GM23338 (cell line): ENCODE measurements at regions not wholly inside any gene's neighbourhood (a gene's known extent, or its start where the extent isn't known, plus 50 kb on each side); places are given as distances from the start of the nearest gene placed in this dataset.

Experiments used
- ATAC-seq: fragments of 200-7000 bp; cut with Tn5 transposase; 3 replicates; pipeline ENCODE4 v1.9.1; 2020
- DNase-seq: peaks from one replicate; pipeline ENCODE4 v3.0.0-alpha.2; 2015; ENCODE audit warnings: low spot score
- H2AFZ ChIP-seq: fragments of 200-600 bp; sonication (generic); 2 replicates; pipeline ENCODE4 v1.8.0; 2016; ENCODE audit warnings: antibody characterized with exemption, mild to moderate bottlenecking, moderate library complexity
- H3F3A ChIP-seq: fragments of 200-600 bp; sonication (generic); replicated peaks from 2 replicates; pipeline ENCODE4 v1.8.0; 2017; ENCODE audit warnings: antibody characterized with exemption, mixed run types, low read depth
- H3K27ac ChIP-seq: fragments of 200-600 bp; sonication (generic); 2 replicates; pipeline ENCODE4 v1.6.1; 2016; ENCODE audit warnings: low read depth
- H3K27me3 ChIP-seq: fragments of 200-600 bp; sonication (generic); 2 replicates; pipeline ENCODE4 v1.8.0; 2016; ENCODE audit warnings: mild to moderate bottlenecking, mixed run types, moderate library complexity; ENCODE audit not compliant: insufficient read depth
- H3K36me3 ChIP-seq: fragments of 200-600 bp; sonication (generic); 2 replicates; pipeline ENCODE4 v1.8.0; 2016; ENCODE audit warnings: mild to moderate bottlenecking; ENCODE audit not compliant: insufficient read depth
- H3K4me1 ChIP-seq: fragments of 200-600 bp; sonication (generic); 2 replicates; pipeline ENCODE4 v1.8.0; 2016; ENCODE audit warnings: mild to moderate bottlenecking, moderate library complexity; ENCODE audit not compliant: insufficient read depth
- H3K4me2 ChIP-seq: fragments of 200-600 bp; sonication (generic); 2 replicates; pipeline ENCODE4 v1.7.1; 2017; ENCODE audit warnings: mixed run types
- H3K4me3 ChIP-seq: fragments of 200-600 bp; sonication (generic); 2 replicates; pipeline ENCODE4 v1.6.1; 2016; ENCODE audit warnings: mixed run types
- H3K79me2 ChIP-seq: fragments of 200-600 bp; sonication (generic); replicated peaks from 2 replicates; pipeline ENCODE4 v1.8.0; 2017; ENCODE audit warnings: mild to moderate bottlenecking; ENCODE audit not compliant: insufficient read depth
- H3K9me2 ChIP-seq: fragments of 200-600 bp; sonication (generic); 2 replicates; pipeline ENCODE4 v1.8.0; 2017; ENCODE audit not compliant: insufficient read depth
- H4K20me1 ChIP-seq: fragments of 200-600 bp; sonication (generic); replicated peaks from 2 replicates; pipeline ENCODE4 v1.8.0; 2017; ENCODE audit warnings: mild to moderate bottlenecking; ENCODE audit not compliant: insufficient read depth
- H3K27ac Mint-ChIP-seq: 2 replicates; pipeline ENCODE4 v1.8.0; 2020; ENCODE audit warnings: inconsistent platforms, mild to moderate bottlenecking, moderate library complexity, mixed read lengths
- H3K27me3 Mint-ChIP-seq: 3 replicates; pipeline ENCODE4 v1.8.0; 2022; ENCODE audit warnings: low read depth, mild to moderate bottlenecking, moderate library complexity, mixed read lengths, inconsistent platforms; ENCODE audit not compliant: insufficient read depth, poor library complexity
- H3K36me3 Mint-ChIP-seq: 3 replicates; pipeline ENCODE4 v1.8.0; 2021; ENCODE audit warnings: low read depth, mild to moderate bottlenecking, inconsistent platforms, moderate library complexity, mixed read lengths
- H3K4me1 Mint-ChIP-seq: 3 replicates; pipeline ENCODE4 v1.8.0; 2020; ENCODE audit warnings: mild to moderate bottlenecking, inconsistent platforms, mixed read lengths
- H3K4me3 Mint-ChIP-seq: 3 replicates; pipeline ENCODE4 v1.8.0; 2021; ENCODE audit warnings: moderate library complexity, mild to moderate bottlenecking, inconsistent platforms, mixed read lengths
- H3K9me3 Mint-ChIP-seq: 3 replicates; pipeline ENCODE4 v1.8.0; 2020; ENCODE audit warnings: moderate library complexity, mild to moderate bottlenecking, inconsistent platforms, mixed read lengths
- CREB1 ChIP-seq: fragments of 250-450 bp; sonication (Bioruptor Pico); IDR thresholded peaks from 2 replicates; pipeline ENCODE4 v1.5.0; 2020; ENCODE audit warnings: low read depth, mild to moderate bottlenecking, moderate library complexity
- EZH2 ChIP-seq: fragments of 200-600 bp; sonication (generic); IDR thresholded peaks from one replicate; pipeline ENCODE4 v1.8.0; 2017; ENCODE audit warnings: antibody characterized with exemption, mild to moderate bottlenecking, low read depth; ENCODE audit not compliant: unreplicated experiment
- EZH2phosphoT487 ChIP-seq: fragments of 200-600 bp; sonication (generic); IDR thresholded peaks from one replicate; pipeline ENCODE4 v1.8.1; 2018; ENCODE audit warnings: antibody characterized with exemption; ENCODE audit not compliant: unreplicated experiment
- JUNB ChIP-seq: IDR thresholded peaks from one replicate; pipeline ENCODE4 v1.6.1; 2016; ENCODE audit warnings: antibody characterized with exemption; ENCODE audit not compliant: unreplicated experiment
- NANOG ChIP-seq: IDR thresholded peaks from 2 replicates; pipeline ENCODE4 v1.6.1; 2016; ENCODE audit warnings: antibody characterized with exemption, borderline replicate concordance
- POLR2AphosphoS5 ChIP-seq: IDR thresholded peaks from 2 replicates; pipeline ENCODE4 v1.6.1; 2016; ENCODE audit warnings: antibody characterized with exemption, low read depth
- ZNF114 ChIP-seq: fragments of 250-450 bp; sonication (Bioruptor Pico); IDR thresholded peaks from 2 replicates; pipeline ENCODE4 v1.5.0; 2020; ENCODE audit warnings: mild to moderate bottlenecking, moderate library complexity
- ZNF331 ChIP-seq: fragments of 250-450 bp; sonication (Bioruptor Pico); IDR thresholded peaks from 2 replicates; pipeline ENCODE4 v1.5.0; 2020; ENCODE audit warnings: low read depth, mild to moderate bottlenecking, moderate library complexity
- TF ChIP-seq, protein P1 (sequence below): fragments of 250-450 bp; sonication (Bioruptor Pico); IDR thresholded peaks from 2 replicates; pipeline ENCODE4 v1.5.0; 2020; ENCODE audit warnings: mild to moderate bottlenecking, moderate library complexity
- TF ChIP-seq, protein P2 (sequence below), 2 experiments: fragments of 200-600 bp in 1 of 2; sonication (generic) in 1 of 2; conservative IDR thresholded peaks; 2 replicates each; pipeline versions ENCODE4 v1.5.1 to v1.6.1; 2016 to 2017; ENCODE audit warnings: antibody characterized with exemption in 2 of 2, low read depth in 2 of 2, mild to moderate bottlenecking in 2 of 2, moderate library complexity in 1 of 2

DNA sequence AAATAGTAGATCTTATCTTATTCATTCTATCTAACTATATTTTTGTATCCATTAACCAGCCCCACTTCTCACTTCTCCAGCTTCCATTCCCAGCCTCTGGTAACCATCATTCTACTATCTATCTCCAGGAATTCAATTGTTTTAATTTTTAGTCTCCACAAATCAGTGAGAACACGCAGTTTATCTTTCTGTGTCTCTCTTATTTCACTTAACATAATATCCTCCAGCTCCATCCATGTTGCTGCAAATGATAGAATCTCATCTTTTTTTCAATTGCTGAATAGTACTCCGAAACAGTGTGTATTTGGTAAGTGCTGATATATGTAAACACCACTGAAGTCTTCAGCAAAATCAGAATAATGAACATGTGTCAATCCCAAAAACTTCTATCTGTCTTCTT, 587.2 kb upstream of the ATP2B1 start (continued):
- TF ChIP-seq ZNF331 (CRISPR knock-in tag), result no peak

DNA sequence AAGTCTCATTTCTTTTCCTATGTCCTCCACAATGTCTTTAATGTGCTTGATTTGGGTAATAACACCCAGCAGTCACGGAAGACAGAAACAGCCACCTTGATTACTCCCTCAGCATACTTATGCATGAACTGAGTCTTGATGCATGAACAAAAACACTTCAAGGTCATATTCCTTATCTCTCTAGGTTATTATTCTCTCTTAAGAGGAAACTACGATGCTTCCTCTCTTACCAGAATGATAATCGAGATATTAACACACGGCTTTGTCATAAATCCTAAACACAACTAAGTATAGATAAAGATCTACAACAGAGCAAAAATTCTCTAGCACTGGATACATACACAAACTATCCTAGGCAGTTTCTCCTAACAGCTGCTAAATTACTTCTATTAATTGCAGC, 583.5 kb upstream of the ATP2B1 start:
- H2AFZ ChIP-seq, result no peak overlapping the region
- no peaks in the 10 kb centered on the region for H4K20me1 ChIP-seq
- H3K27ac Mint-ChIP-seq, result 0 out of 2 replicates have a peak overlapping the region, but pooled peaks have one; percentile 2
- no peak overlapping the region for H3K27ac ChIP-seq
- H3K4me1 ChIP-seq, result peaks cover 10% of the 10 kb centered on the region; the same call in 1 of the 2 replicates
- TF ChIP-seq POLR2AphosphoS5 (no peak), NANOG (no peak), EZH2phosphoT487 (no peak), ZNF114 (CRISPR knock-in tag) (no peak), JUNB (no peak), CREB1 (no peak), EZH2 (no peak)
- TF ChIP-seq, protein P1, sequence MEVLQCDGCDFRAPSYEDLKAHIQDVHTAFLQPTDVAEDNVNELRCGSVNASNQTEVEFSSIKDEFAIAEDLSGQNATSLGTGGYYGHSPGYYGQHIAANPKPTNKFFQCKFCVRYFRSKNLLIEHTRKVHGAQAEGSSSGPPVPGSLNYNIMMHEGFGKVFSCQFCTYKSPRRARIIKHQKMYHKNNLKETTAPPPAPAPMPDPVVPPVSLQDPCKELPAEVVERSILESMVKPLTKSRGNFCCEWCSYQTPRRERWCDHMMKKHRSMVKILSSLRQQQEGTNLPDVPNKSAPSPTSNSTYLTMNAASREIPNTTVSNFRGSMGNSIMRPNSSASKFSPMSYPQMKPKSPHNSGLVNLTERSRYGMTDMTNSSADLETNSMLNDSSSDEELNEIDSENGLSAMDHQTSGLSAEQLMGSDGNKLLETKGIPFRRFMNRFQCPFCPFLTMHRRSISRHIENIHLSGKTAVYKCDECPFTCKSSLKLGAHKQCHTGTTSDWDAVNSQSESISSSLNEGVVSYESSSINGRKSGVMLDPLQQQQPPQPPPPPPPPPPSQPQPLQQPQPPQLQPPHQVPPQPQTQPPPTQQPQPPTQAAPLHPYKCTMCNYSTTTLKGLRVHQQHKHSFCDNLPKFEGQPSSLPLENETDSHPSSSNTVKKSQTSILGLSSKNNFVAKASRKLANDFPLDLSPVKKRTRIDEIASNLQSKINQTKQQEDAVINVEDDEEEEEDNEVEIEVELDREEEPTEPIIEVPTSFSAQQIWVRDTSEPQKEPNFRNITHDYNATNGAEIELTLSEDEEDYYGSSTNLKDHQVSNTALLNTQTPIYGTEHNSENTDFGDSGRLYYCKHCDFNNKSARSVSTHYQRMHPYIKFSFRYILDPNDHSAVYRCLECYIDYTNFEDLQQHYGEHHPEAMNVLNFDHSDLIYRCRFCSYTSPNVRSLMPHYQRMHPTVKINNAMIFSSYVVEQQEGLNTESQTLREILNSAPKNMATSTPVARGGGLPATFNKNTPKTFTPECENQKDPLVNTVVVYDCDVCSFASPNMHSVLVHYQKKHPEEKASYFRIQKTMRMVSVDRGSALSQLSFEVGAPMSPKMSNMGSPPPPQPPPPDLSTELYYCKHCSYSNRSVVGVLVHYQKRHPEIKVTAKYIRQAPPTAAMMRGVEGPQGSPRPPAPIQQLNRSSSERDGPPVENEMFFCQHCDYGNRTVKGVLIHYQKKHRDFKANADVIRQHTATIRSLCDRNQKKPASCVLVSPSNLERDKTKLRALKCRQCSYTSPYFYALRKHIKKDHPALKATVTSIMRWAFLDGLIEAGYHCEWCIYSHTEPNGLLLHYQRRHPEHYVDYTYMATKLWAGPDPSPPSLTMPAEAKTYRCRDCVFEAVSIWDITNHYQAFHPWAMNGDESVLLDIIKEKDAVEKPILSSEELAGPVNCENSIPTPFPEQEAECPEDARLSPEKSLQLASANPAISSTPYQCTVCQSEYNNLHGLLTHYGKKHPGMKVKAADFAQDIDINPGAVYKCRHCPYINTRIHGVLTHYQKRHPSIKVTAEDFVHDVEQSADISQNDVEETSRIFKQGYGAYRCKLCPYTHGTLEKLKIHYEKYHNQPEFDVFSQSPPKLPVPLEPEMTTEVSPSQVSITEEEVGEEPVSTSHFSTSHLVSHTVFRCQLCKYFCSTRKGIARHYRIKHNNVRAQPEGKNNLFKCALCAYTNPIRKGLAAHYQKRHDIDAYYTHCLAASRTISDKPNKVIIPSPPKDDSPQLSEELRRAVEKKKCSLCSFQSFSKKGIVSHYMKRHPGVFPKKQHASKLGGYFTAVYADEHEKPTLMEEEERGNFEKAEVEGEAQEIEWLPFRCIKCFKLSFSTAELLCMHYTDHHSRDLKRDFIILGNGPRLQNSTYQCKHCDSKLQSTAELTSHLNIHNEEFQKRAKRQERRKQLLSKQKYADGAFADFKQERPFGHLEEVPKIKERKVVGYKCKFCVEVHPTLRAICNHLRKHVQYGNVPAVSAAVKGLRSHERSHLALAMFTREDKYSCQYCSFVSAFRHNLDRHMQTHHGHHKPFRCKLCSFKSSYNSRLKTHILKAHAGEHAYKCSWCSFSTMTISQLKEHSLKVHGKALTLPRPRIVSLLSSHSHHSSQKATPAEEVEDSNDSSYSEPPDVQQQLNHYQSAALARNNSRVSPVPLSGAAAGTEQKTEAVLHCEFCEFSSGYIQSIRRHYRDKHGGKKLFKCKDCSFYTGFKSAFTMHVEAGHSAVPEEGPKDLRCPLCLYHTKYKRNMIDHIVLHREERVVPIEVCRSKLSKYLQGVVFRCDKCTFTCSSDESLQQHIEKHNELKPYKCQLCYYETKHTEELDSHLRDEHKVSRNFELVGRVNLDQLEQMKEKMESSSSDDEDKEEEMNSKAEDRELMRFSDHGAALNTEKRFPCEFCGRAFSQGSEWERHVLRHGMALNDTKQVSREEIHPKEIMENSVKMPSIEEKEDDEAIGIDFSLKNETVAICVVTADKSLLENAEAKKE (CRISPR knock-in tag), result no peak
- TF ChIP-seq, protein P2, sequence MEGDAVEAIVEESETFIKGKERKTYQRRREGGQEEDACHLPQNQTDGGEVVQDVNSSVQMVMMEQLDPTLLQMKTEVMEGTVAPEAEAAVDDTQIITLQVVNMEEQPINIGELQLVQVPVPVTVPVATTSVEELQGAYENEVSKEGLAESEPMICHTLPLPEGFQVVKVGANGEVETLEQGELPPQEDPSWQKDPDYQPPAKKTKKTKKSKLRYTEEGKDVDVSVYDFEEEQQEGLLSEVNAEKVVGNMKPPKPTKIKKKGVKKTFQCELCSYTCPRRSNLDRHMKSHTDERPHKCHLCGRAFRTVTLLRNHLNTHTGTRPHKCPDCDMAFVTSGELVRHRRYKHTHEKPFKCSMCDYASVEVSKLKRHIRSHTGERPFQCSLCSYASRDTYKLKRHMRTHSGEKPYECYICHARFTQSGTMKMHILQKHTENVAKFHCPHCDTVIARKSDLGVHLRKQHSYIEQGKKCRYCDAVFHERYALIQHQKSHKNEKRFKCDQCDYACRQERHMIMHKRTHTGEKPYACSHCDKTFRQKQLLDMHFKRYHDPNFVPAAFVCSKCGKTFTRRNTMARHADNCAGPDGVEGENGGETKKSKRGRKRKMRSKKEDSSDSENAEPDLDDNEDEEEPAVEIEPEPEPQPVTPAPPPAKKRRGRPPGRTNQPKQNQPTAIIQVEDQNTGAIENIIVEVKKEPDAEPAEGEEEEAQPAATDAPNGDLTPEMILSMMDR (conservative IDR thresholded peaks at IDR 0.05; ENCODE audit: low read depth in 2 of 2), result no peak
- H3K27me3 Mint-ChIP-seq, result peaks cover 4% of the 10 kb centered on the region
- no peaks in the 10 kb centered on the region for H3K27me3 ChIP-seq
- no peaks in the 10 kb centered on the region for H3K36me3 ChIP-seq
- peaks cover 18% of the 10 kb centered on the region for H3K36me3 Mint-ChIP-seq
- no peak for DNase-seq
- H3K4me1 Mint-ChIP-seq, result peaks cover 15% of the 10 kb centered on the region
- no peak overlapping the region for H3K4me3 ChIP-seq
- H3K4me3 Mint-ChIP-seq, result no peak overlapping the region
- ATAC-seq, result no peak
- no peaks in the 10 kb centered on the region for H3K79me2 ChIP-seq
- no peaks in the 10 kb centered on the region for H3F3A ChIP-seq
- no peak overlapping the region for H3K4me2 ChIP-seq
- peaks cover 21% of the 10 kb centered on the region for H3K9me3 Mint-ChIP-seq
- H3K9me2 ChIP-seq, result no peaks in the 10 kb centered on the region
